NOMO-1 treated with DMSO at 0.1 percent for 48 hours (cell line): ENCODE measurements at regions not wholly inside any gene's neighbourhood (a gene's known extent, or its start where the extent isn't known, plus 50 kb on each side); places are given as distances from the start of the nearest gene placed in this dataset.
"Not testable (repeated sequence)": the region's sequence is repeated elsewhere in the genome, so short reads cannot be mapped to it uniquely, and the experiment has no call there.

Experiments
- DNase-seq: peaks from one replicate; lab custom pipeline; 2025; ENCODE audit not compliant: unreplicated experiment; lab: John Stamatoyannopoulos, UW

GRCh38 chr5:89690331-89690730 is 719.2 kb downstream of the CETN3 start:
- no peak for DNase-seq

- no peak for DNase-seq
Measured at GRCh38 chr5:89686081-89686765, 723.3 kb downstream of the CETN3 start.

GRCh38 chr5:89676634-89677033 is 732.9 kb downstream of the CETN3 start:
- DNase-seq: no peak

- no peak for DNase-seq
Measured at GRCh38 chr5:89673019-89673418, 736.5 kb downstream of the CETN3 start.

GRCh38 chr5:89668821-89669220 is 740.7 kb downstream of the CETN3 start:
- DNase-seq: no peak

GRCh38 chr5:89662499-89662898 is 747.1 kb downstream of the CETN3 start:
- no peak for DNase-seq

GRCh38 chr5:89638871-89639270 is 755.9 kb upstream of the MEF2C start:
- DNase-seq: no peak

GRCh38 chr5:89634176-89634575 is 751.2 kb upstream of the MEF2C start:
- not testable (repeated sequence) for DNase-seq

GRCh38 chr5:89630064-89630463 is 747.1 kb upstream of the MEF2C start:
- DNase-seq: not testable (repeated sequence)

GRCh38 chr5:89628876-89629635 is 746.1 kb upstream of the MEF2C start:
- no peak for DNase-seq

GRCh38 chr5:89615839-89616518 is 733.0 kb upstream of the MEF2C start:
- no peak for DNase-seq

GRCh38 chr5:89613222-89613956 is 730.4 kb upstream of the MEF2C start:
- no peak for DNase-seq

GRCh38 chr5:89606939-89607534 is 724.1 kb upstream of the MEF2C start:
- DNase-seq: no peak

GRCh38 chr5:89604342-89604741 is 721.4 kb upstream of the MEF2C start:
- no peak for DNase-seq

GRCh38 chr5:89601880-89602279 is 718.9 kb upstream of the MEF2C start:
- DNase-seq: no peak

- no peak for DNase-seq
Measured at GRCh38 chr5:89597878-89598277, 714.9 kb upstream of the MEF2C start.

GRCh38 chr5:89596821-89597220 is 713.8 kb upstream of the MEF2C start:
- no peak for DNase-seq

GRCh38 chr5:89595056-89595455 is 712.1 kb upstream of the MEF2C start:
- DNase-seq: no peak

- no peak for DNase-seq
Measured at GRCh38 chr5:89584339-89584956, 701.5 kb upstream of the MEF2C start.

GRCh38 chr5:89583534-89583933 is 700.5 kb upstream of the MEF2C start:
- DNase-seq: no peak
